ENCODE measurements at regions not wholly inside any gene's neighbourhood (a gene's known extent, or its start where the extent isn't known, plus 50 kb on each side); places are given as distances from the start of the nearest gene placed in this dataset.
"Not testable (repeated sequence)": the region's sequence is repeated elsewhere in the genome, so short reads cannot be mapped to it uniquely, and the experiment has no call there.

DNA sequence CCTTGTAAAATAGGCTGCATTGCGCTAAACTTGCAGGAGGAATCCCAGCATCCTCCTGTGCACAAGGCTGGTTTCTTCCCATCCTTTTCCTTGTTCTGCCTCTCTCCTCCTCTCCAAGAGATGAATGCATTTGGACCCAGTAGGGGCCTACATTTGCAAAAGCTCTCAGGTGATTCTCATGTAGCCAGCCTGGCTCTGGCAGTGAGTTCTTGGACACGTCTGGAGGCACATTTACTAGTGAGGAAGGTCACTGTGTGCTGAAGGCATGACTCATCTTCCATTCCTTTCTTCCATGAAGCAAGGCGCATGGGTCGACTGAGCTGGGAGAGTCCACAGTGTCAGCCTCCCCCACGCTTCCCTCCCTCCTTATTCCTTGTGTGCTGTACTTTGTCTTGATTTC is 73.8 kb upstream of the KRTAP5-11 start:
- H4K20me1 ChIP-seq (ENCODE audit: insufficient read depth); H3K4me1 ChIP-seq (replicated peaks; ENCODE audit: insufficient read depth); DNase-seq; H2AFZ ChIP-seq; H3K79me2 ChIP-seq (ENCODE audit: low read depth); H3F3A ChIP-seq (ENCODE audit: insufficient read depth, low read depth); H3K4me2 ChIP-seq; intact Hi-C loops (cut with micrococcal nuclease; ENCODE audit: unreplicated experiment); H3K27ac ChIP-seq; POLR2A ChIA-PET (ENCODE audit: unreplicated experiment); H3K9me2 ChIP-seq (ENCODE audit: insufficient read depth); H3K36me3 ChIP-seq (ENCODE audit: low read depth); BruUV-seq (replicated peaks); H3K4me3 ChIP-seq; CTCF ChIA-PET; H3K9me3 ChIP-seq (ENCODE audit: insufficient read depth, low read depth): not testable (repeated sequence)
- H3K27me3 ChIP-seq (ENCODE audit: insufficient read depth, low read depth), result peaks cover 11% of the 10 kb centered on the region; the same call in 1 of the 2 replicates

DNA sequence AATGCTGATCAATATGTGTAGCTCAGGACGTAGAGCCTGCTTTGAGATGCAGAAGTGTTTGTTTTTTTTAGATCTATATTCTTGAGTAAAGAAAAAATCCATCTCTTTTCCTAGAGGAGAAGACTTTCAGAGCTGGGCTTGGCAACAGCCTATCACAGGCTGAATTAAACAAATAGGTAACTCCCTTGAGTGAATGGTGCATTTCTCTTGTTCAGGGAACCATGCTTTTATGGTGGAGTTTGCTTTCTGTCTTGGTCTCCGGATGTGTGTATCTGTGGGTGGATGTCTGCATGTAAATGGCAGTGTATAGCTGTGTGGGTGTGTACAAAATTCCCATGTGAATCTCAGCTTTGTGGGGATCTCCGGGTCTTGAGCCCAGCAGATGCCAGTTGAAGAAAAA is 82.3 kb upstream of the KRTAP5-11 start:
- H3K36me3 ChIP-seq (ENCODE audit: low read depth); intact Hi-C loops (cut with micrococcal nuclease; ENCODE audit: unreplicated experiment); H3K27me3 ChIP-seq (ENCODE audit: insufficient read depth, low read depth); BruUV-seq (replicated peaks); H4K20me1 ChIP-seq (ENCODE audit: insufficient read depth); H3K4me3 ChIP-seq; H2AFZ ChIP-seq; DNase-seq; POLR2A ChIA-PET (ENCODE audit: unreplicated experiment); H3K27ac ChIP-seq; H3K9me2 ChIP-seq (ENCODE audit: insufficient read depth); H3K4me1 ChIP-seq (replicated peaks; ENCODE audit: insufficient read depth); H3K9me3 ChIP-seq (ENCODE audit: insufficient read depth, low read depth); H3K79me2 ChIP-seq (ENCODE audit: low read depth); CTCF ChIA-PET; H3K4me2 ChIP-seq; H3F3A ChIP-seq (ENCODE audit: insufficient read depth, low read depth): not testable (repeated sequence)

DNA sequence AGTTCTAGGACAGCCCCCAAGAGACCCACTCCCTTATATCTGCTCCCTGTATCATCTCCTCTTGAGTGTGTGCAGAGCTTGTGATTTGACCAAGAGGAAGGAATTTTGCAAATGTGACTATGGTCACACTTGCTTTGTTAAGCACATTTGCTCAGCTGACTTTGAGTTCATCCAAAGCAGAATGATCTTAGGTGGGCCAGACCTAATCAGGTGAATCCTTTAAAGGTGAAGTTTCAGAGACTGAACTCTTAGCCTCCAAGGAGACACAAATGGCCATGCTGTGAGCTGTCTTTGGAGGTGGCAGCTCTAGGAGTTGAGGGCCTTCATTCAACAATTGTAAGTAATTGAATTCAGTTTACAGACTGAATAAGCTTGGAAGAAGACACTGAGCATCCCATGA is 115.4 kb upstream of the KRTAP5-11 start:
- intact Hi-C loops (cut with micrococcal nuclease; ENCODE audit: unreplicated experiment); POLR2A ChIA-PET (ENCODE audit: unreplicated experiment); CTCF ChIA-PET: not testable (repeated sequence)

DNA sequence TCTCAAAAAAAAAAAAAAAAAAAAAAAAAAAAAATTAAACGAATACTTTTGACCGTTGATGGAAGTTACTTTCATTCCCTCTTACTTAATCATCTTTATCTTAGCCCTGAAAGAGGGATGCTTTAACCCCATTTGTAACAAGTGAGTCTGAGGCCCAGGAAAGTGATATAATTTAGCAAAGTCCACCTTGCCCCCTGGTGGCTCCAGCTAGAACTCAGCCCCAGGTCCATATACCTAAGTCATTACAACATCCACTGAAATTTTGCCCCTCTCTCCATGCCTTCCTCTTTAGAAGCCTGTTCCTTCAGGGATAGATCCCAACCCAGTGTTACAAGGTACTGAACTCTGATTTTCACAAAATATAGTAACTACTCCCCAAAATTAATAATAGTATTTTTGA is 116.3 kb upstream of the KRTAP5-11 start:
- H3K9me2 ChIP-seq (ENCODE audit: insufficient read depth); H3K4me1 ChIP-seq (replicated peaks; ENCODE audit: insufficient read depth); H4K20me1 ChIP-seq (ENCODE audit: insufficient read depth); POLR2A ChIA-PET (ENCODE audit: unreplicated experiment); intact Hi-C loops (cut with micrococcal nuclease; ENCODE audit: unreplicated experiment); H3K4me2 ChIP-seq; H3K79me2 ChIP-seq (ENCODE audit: low read depth); CTCF ChIA-PET; H3K36me3 ChIP-seq (ENCODE audit: low read depth); H3F3A ChIP-seq (ENCODE audit: insufficient read depth, low read depth); DNase-seq; H3K4me3 ChIP-seq; H3K27ac ChIP-seq; BruUV-seq (replicated peaks); H3K9me3 ChIP-seq (ENCODE audit: insufficient read depth, low read depth); H3K27me3 ChIP-seq (ENCODE audit: insufficient read depth, low read depth); H2AFZ ChIP-seq: not testable (repeated sequence)
- TF ChIP-seq, protein P1, sequence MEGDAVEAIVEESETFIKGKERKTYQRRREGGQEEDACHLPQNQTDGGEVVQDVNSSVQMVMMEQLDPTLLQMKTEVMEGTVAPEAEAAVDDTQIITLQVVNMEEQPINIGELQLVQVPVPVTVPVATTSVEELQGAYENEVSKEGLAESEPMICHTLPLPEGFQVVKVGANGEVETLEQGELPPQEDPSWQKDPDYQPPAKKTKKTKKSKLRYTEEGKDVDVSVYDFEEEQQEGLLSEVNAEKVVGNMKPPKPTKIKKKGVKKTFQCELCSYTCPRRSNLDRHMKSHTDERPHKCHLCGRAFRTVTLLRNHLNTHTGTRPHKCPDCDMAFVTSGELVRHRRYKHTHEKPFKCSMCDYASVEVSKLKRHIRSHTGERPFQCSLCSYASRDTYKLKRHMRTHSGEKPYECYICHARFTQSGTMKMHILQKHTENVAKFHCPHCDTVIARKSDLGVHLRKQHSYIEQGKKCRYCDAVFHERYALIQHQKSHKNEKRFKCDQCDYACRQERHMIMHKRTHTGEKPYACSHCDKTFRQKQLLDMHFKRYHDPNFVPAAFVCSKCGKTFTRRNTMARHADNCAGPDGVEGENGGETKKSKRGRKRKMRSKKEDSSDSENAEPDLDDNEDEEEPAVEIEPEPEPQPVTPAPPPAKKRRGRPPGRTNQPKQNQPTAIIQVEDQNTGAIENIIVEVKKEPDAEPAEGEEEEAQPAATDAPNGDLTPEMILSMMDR (conservative IDR thresholded peaks at IDR 0.05), result peak; percentile 49

More for the DNA sequence above, 115.4 kb upstream of the KRTAP5-11 start:
- not testable (repeated sequence) for H3K79me2 ChIP-seq (ENCODE audit: low read depth); BruUV-seq (replicated peaks); H3F3A ChIP-seq (ENCODE audit: insufficient read depth, low read depth); H3K27ac ChIP-seq; H2AFZ ChIP-seq; H3K4me2 ChIP-seq; H3K9me3 ChIP-seq (ENCODE audit: insufficient read depth, low read depth); H3K4me1 ChIP-seq (replicated peaks; ENCODE audit: insufficient read depth); H3K4me3 ChIP-seq; H3K36me3 ChIP-seq (ENCODE audit: low read depth); H3K9me2 ChIP-seq (ENCODE audit: insufficient read depth); DNase-seq; H4K20me1 ChIP-seq (ENCODE audit: insufficient read depth); H3K27me3 ChIP-seq (ENCODE audit: insufficient read depth, low read depth)

DNA sequence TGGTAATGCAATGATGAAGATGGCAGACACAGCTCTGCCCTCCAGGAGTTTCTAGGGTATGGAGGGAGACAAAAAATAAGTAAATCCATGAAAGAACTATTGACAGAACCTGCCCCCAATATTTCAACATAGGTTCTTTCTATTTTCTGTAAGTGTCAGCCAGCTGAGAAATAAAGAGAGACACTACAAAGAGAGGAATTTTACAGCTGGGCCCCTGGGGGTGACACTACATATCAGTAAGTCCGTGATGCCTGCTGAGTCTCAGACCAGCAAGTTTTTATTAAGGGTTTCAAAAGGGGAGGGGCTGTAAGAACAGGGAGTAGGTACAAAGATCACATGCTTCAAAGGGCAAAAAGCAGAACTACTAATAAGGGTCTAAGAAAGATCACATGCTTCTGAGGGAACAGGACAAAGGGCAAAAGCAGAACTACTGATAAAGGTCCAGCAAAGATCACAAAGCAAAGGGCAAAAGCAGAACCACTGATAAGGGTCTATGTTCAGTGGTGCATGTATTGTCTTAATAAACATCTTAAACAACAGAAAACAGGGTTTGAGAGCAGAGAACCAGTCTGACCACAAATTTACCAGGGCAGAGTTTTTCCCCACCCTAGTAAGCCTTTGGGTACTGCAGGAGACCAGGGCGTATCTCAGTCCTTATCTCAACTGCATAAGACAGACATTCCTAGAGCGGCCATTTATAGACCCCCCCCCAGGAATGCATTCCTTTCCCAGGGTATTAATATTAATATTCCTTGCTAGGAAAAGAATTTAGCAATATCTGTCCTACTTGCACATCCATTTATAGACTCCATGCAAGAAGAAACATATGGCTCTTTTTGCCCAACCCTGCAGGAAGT is 119.0 kb upstream of the KRTAP5-11 start:
- H2AFZ ChIP-seq; H3K4me2 ChIP-seq; intact Hi-C loops (cut with micrococcal nuclease; ENCODE audit: unreplicated experiment); POLR2A ChIA-PET (ENCODE audit: unreplicated experiment); H3K4me1 ChIP-seq (replicated peaks; ENCODE audit: insufficient read depth); BruUV-seq (replicated peaks); DNase-seq; H4K20me1 ChIP-seq (ENCODE audit: insufficient read depth); H3K4me3 ChIP-seq; H3K27ac ChIP-seq; H3F3A ChIP-seq (ENCODE audit: insufficient read depth, low read depth); H3K79me2 ChIP-seq (ENCODE audit: low read depth); CTCF ChIA-PET; H3K9me2 ChIP-seq (ENCODE audit: insufficient read depth); H3K36me3 ChIP-seq (ENCODE audit: low read depth); H3K9me3 ChIP-seq (ENCODE audit: insufficient read depth, low read depth): not testable (repeated sequence)
- H3K27me3 ChIP-seq (ENCODE audit: insufficient read depth, low read depth), result peaks cover 13% of the 10 kb centered on the region; the same call in 1 of the 2 replicates

DNA sequence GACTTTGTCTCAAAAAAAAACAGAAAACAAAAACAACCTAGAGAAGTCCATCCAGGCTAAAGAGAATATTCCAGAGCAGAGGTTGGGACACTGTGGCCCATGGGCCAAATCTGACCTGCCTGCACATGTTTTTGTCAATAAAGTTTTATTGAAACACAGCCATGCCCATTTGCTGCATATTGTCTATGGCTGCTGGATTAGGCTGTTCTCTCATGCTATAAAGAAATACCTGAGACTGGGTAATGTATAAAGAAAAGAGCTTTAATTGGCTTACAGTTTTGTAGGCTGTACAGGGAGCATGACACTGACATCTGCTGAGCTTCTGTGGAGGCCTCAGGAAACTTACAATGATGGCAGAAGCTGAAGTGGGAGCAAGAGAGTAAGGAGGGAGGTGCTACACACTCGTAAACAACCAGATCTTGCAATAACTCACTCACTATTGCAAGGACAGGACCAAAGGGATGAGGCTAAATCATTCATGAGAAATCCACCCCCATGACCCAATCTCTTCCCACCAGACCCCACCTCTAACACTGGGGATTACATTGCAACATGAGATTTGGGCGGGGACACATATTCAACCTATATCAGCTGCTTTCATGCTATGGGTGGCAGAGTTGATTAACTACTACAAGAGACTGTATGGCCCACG is 122.5 kb upstream of the KRTAP5-11 start:
- H3K9me3 ChIP-seq (ENCODE audit: insufficient read depth, low read depth); H3K27ac ChIP-seq; BruUV-seq (replicated peaks); H3K9me2 ChIP-seq (ENCODE audit: insufficient read depth); H3K4me3 ChIP-seq; H3K4me1 ChIP-seq (replicated peaks; ENCODE audit: insufficient read depth); intact Hi-C loops (cut with micrococcal nuclease; ENCODE audit: unreplicated experiment); CTCF ChIA-PET; H3K79me2 ChIP-seq (ENCODE audit: low read depth); POLR2A ChIA-PET (ENCODE audit: unreplicated experiment); H3K36me3 ChIP-seq (ENCODE audit: low read depth); DNase-seq; H2AFZ ChIP-seq; H3K4me2 ChIP-seq; H4K20me1 ChIP-seq (ENCODE audit: insufficient read depth); H3F3A ChIP-seq (ENCODE audit: insufficient read depth, low read depth): not testable (repeated sequence)
- peaks cover 13% of the 10 kb centered on the region; the same call in 1 of the 2 replicates for H3K27me3 ChIP-seq (ENCODE audit: insufficient read depth, low read depth)

All from PC-9 (cell line).